ENCODE measurements at regions not wholly inside any gene's neighbourhood (a gene's known extent, or its start where the extent isn't known, plus 50 kb on each side); places are given as distances from the start of the nearest gene placed in this dataset.

DNA sequence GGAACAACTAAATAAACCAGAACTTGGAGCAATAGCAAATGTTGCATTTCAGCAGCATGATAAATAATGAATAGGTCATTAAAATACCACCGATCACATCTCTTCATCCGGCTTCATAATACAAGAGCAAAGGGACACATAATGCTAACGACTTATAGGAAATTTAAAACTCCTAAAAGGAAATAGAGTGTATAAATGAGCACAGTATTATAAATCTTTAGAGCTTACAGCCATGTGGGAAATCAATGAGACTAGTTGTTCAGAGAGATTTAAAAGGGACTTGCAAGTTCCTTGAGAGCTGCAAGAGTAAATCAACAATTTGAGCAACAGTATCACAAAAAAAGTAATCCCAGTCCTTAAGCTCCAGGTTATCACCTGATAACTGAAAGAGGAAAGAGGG lies 677.0 kb downstream of the PLOD2 start:
- H3K4me3 ChIP-seq (ENCODE audit: low read length), result no peak overlapping the region
- H3K9me3 ChIP-seq (ENCODE audit: control insufficient read depth, insufficient read depth, low read length), result no peaks in the 10 kb centered on the region
- H3F3A ChIP-seq (ENCODE audit: control insufficient read depth, insufficient read depth), result no peaks in the 10 kb centered on the region
- H4K20me1 ChIP-seq (ENCODE audit: control insufficient read depth, insufficient read depth, low read depth, low read length), result no peaks in the 10 kb centered on the region
- H3K27ac ChIP-seq (ENCODE audit: low read depth, low read length), result no peak overlapping the region
- H3K79me2 ChIP-seq (ENCODE audit: control insufficient read depth, low read length), result no peaks in the 10 kb centered on the region
- no peaks in the 10 kb centered on the region for H3K27me3 ChIP-seq (ENCODE audit: control insufficient read depth, low read length)
- TF ChIP-seq EZH2phosphoT487 (IDR thresholded peaks at IDR 0.05; ENCODE audit: borderline replicate concordance, low read length), result no peak
- TF ChIP-seq, protein P1, sequence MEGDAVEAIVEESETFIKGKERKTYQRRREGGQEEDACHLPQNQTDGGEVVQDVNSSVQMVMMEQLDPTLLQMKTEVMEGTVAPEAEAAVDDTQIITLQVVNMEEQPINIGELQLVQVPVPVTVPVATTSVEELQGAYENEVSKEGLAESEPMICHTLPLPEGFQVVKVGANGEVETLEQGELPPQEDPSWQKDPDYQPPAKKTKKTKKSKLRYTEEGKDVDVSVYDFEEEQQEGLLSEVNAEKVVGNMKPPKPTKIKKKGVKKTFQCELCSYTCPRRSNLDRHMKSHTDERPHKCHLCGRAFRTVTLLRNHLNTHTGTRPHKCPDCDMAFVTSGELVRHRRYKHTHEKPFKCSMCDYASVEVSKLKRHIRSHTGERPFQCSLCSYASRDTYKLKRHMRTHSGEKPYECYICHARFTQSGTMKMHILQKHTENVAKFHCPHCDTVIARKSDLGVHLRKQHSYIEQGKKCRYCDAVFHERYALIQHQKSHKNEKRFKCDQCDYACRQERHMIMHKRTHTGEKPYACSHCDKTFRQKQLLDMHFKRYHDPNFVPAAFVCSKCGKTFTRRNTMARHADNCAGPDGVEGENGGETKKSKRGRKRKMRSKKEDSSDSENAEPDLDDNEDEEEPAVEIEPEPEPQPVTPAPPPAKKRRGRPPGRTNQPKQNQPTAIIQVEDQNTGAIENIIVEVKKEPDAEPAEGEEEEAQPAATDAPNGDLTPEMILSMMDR (IDR thresholded peaks at IDR 0.05; ENCODE audit: low read depth, low read length, poor library complexity, severe bottlenecking), result no peak
- H3K9me2 ChIP-seq (replicated peaks; ENCODE audit: control insufficient read depth, low read length), result no peaks in the 10 kb centered on the region
- H3K4me2 ChIP-seq (ENCODE audit: low read length), result no peak overlapping the region
- H3K36me3 ChIP-seq (ENCODE audit: control insufficient read depth, low read length), result no peaks in the 10 kb centered on the region
- no peaks in the 10 kb centered on the region for H3K4me1 ChIP-seq (ENCODE audit: control insufficient read depth, low read length)

DNA sequence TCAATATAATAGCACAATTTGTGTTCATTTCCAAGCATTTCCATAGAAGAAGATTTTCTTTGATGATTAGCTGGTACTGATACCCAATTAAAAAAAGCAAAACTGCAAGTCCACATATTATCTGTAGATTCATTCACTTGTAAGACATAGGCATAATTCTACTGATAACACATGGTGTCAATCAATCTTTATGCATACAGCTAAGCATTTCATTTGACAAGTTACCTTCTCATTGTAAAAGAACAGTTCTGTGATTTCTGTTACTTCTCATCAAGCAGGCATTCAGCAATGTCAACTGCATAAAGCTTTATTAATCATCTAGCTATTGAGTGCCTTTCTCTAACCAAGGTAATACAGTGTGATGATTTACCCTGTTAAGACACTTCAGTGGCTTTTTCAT lies 672.0 kb downstream of the PLOD2 start:
- Histone ChIP-seq H3K9me3 (ENCODE audit: control insufficient read depth, insufficient read depth, low read length) (no peaks in the 10 kb centered on the region), H3K4me1 (ENCODE audit: control insufficient read depth, low read length) (no peaks in the 10 kb centered on the region), H4K20me1 (ENCODE audit: control insufficient read depth, insufficient read depth, low read depth, low read length) (no peaks in the 10 kb centered on the region), H3K79me2 (ENCODE audit: control insufficient read depth, low read length) (no peaks in the 10 kb centered on the region), H3K9me2 (replicated peaks; ENCODE audit: control insufficient read depth, low read length) (no peaks in the 10 kb centered on the region), H3F3A (ENCODE audit: control insufficient read depth, insufficient read depth) (no peaks in the 10 kb centered on the region), H3K4me2 (ENCODE audit: low read length) (no peak overlapping the region), H3K4me3 (ENCODE audit: low read length) (no peak overlapping the region), H3K36me3 (ENCODE audit: control insufficient read depth, low read length) (no peaks in the 10 kb centered on the region), H3K27me3 (ENCODE audit: control insufficient read depth, low read length) (no peaks in the 10 kb centered on the region), H3K27ac (ENCODE audit: low read depth, low read length) (no peak overlapping the region)
- no peak for TF ChIP-seq EZH2phosphoT487 (IDR thresholded peaks at IDR 0.05; ENCODE audit: borderline replicate concordance, low read length)
- TF ChIP-seq, protein P1 (IDR thresholded peaks at IDR 0.05; ENCODE audit: low read depth, low read length, poor library complexity, severe bottlenecking), result no peak

DNA sequence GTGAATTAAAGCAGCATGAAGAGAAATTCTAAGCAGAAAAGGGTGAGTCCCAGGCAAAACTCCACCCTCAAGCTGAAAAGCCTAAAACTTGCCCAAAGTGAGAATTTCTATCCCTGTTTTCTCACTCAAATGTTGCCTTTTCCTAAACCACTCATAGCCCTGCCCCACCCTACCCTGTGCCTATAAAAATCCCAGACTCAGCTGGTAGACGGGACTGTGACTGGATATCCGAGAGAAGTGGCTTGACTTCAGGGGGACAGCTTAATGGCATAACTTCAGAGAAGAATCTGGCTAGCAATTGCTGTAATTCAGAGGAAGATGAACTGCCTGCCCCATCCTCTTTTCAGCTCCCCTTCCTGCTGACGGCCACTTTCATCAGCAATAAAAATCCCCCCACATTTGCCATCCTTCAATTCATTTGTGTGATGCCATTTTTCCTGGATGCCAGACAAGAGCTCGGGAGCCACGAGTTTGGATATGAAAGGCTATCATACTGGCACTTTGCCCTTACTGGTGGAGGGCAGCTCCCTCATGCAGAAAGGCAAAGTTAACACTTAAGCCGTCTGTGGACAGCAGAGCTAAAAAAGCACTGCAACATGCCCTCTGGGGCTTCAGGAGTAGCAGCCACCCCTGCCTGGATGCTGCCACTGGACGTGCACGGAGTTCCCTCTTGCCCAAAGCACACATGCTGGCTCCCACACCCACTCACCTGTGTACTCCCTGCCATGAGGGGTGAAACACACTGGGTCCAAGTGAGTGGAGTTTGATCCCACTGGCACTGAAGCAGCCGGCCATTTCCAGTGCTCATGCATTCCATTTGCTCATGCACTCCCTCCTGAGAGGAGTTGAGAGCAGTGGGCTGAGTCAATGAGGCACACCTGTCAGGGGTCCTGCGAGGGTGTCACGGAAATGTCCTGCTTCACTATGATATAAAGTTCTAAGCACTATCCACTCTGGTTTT lies 670.6 kb downstream of the PLOD2 start:
- Histone ChIP-seq H3K27ac (ENCODE audit: low read depth, low read length) (no peak overlapping the region), H3K4me2 (ENCODE audit: low read length) (no peak overlapping the region), H3K27me3 (ENCODE audit: control insufficient read depth, low read length) (no peaks in the 10 kb centered on the region), H3K79me2 (ENCODE audit: control insufficient read depth, low read length) (no peaks in the 10 kb centered on the region), H3F3A (ENCODE audit: control insufficient read depth, insufficient read depth) (no peaks in the 10 kb centered on the region), H3K4me1 (ENCODE audit: control insufficient read depth, low read length) (no peaks in the 10 kb centered on the region), H4K20me1 (ENCODE audit: control insufficient read depth, insufficient read depth, low read depth, low read length) (no peaks in the 10 kb centered on the region), H3K9me2 (replicated peaks; ENCODE audit: control insufficient read depth, low read length) (no peaks in the 10 kb centered on the region), H3K9me3 (ENCODE audit: control insufficient read depth, insufficient read depth, low read length) (no peaks in the 10 kb centered on the region), H3K36me3 (ENCODE audit: control insufficient read depth, low read length) (no peaks in the 10 kb centered on the region), H3K4me3 (ENCODE audit: low read length) (no peak overlapping the region)
- TF ChIP-seq, protein P1 (IDR thresholded peaks at IDR 0.05; ENCODE audit: low read depth, low read length, poor library complexity, severe bottlenecking), result no peak
- no peak for TF ChIP-seq EZH2phosphoT487 (IDR thresholded peaks at IDR 0.05; ENCODE audit: borderline replicate concordance, low read length)

All from DOHH2 (cell line).